ENCODE measurements at regions not wholly inside any gene's neighbourhood (a gene's known extent, or its start where the extent isn't known, plus 50 kb on each side); places are given as distances from the start of the nearest gene placed in this dataset.

DNA sequence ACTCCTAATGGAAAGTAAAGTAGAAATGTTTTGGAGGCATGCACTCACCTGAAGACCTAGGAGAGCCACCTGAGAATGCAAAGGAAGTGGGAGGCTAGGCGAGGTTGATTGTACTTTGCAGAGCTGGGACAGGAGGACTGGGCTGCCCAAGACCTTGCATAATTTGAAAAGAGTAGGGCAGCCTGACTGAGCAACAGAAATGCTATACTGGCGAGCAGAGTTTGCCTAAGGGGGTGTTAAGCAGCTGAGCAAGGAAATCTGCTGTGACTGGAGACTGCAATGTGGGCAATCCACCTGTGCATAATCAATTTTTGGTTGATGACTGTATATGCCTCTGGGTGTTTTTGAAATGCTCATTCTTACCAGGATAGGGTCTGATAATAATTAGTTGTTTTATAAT lies 834.1 kb downstream of the TRHDE start:
- no peak for FAIRE-seq
- Histone ChIP-seq H3K14ac (ENCODE audit: insufficient read length) (no peak overlapping the region), H3K23ac (ENCODE audit: insufficient read length) (no peak overlapping the region), H3K4me3 (ENCODE audit: extremely low read depth in 1 of 4, insufficient read depth in 2 of 4, low read depth in 3 of 4, low read length in 4 of 4) (no peak overlapping the region), H3K56ac (replicated peaks; ENCODE audit: insufficient read length, low read depth, low read length) (no peak overlapping the region), H3K27me3 (replicated peaks in 1 of 4; ENCODE audit: control insufficient read depth in 3 of 4, extremely low read depth in 1 of 4, insufficient read depth in 3 of 4, low read length in 3 of 4) (no peaks in the 10 kb centered on the region), H2BK5ac (ENCODE audit: low read depth, low read length) (no peak overlapping the region), H2BK15ac (ENCODE audit: low read length) (no peak overlapping the region), H2AK5ac (ENCODE audit: low read depth, low read length) (no peak overlapping the region), H3K79me2 (ENCODE audit: control insufficient read depth in 1 of 2, insufficient read depth in 2 of 2, low read length in 2 of 2) (no peaks in the 10 kb centered on the region), H4K5ac (ENCODE audit: insufficient read length, low read depth, low read length) (no peak overlapping the region), H3K27ac (ENCODE audit: low read depth, low read length) (no peak overlapping the region), H3K4me1 (replicated peaks in 1 of 4; ENCODE audit: control insufficient read depth in 3 of 4, insufficient read depth in 4 of 4, low read length in 3 of 4) (0 out of 7 replicates have a peak, but pooled peaks cover 0 to 3% (median 0%) of the 10 kb centered on the region in 4 experiments), H3K79me1 (ENCODE audit: low read depth, low read length) (no peaks in the 10 kb centered on the region), H2AFZ (ENCODE audit: low read length) (peak overlapping the region; percentile 55), H3K9me3 (ENCODE audit: insufficient read depth in 2 of 2, low read depth in 1 of 2, low read length in 1 of 2) (no peaks in the 10 kb centered on the region), H3K4ac (replicated peaks; ENCODE audit: insufficient read length, low read depth, low read length) (no peak overlapping the region), H3K36me3 (ENCODE audit: control insufficient read depth in 2 of 4, insufficient read depth in 4 of 4, low read length in 3 of 4) (no peaks in the 10 kb centered on the region), H3K9ac (replicated peaks in 1 of 4; ENCODE audit: extremely low read depth in 1 of 4, low read depth in 3 of 4, low read length in 3 of 4) (no peak overlapping the region), H3K18ac (ENCODE audit: extremely low read depth, low read length) (no peak overlapping the region), H4K20me1 (replicated peaks in 1 of 2; ENCODE audit: control insufficient read depth in 1 of 2, insufficient read depth in 2 of 2, low read length in 2 of 2) (no peaks in the 10 kb centered on the region), H4K91ac (replicated peaks; ENCODE audit: insufficient read length, low read length) (no peak overlapping the region), H4K8ac (ENCODE audit: extremely low read depth, insufficient read depth, low read length) (no peak overlapping the region), H3K23me2 (ENCODE audit: low read depth, low read length) (no peaks in the 10 kb centered on the region), H3K4me2 (ENCODE audit: insufficient read depth in 1 of 2, low read depth in 2 of 2, low read length in 2 of 2) (no peak overlapping the region), H2BK12ac (ENCODE audit: low read depth, low read length) (no peak overlapping the region), H2BK20ac (ENCODE audit: low read length) (no peak overlapping the region), H2BK120ac (replicated peaks; ENCODE audit: low read depth, low read length) (no peak overlapping the region)
- no peak for DNase-seq (ENCODE audit: low read depth in 1 of 2, low spot score in 2 of 2)
- ChIA-PET POLR2A (ENCODE audit: partially characterized antibody) (no interaction called here), CTCF (ENCODE audit: partially characterized antibody) (interaction anchor here (0.7 to 1.3 kb wide), 2 partner anchors 193 to 699 kb away, joined by 3 read pairs; no protein-coding TSS in a partner anchor)
- 74% methylated on average over 2 of the region's 2 CpGs; no CpG with 5 or more reads in 1 of the 2 experiments for WGBS, 2 experiments (ENCODE audit: extremely low coverage in 1 of 2, insufficient coverage in 1 of 2, insufficient read length in 1 of 2, insufficient replicate concordance in 2 of 2, low coverage in 1 of 2, low lambda C conversion rate in 2 of 2, missing lambda C conversion rate in 1 of 2)
- TF ChIP-seq ASH2L (IDR thresholded peaks at IDR 0.05; ENCODE audit: low read length), result no peak
- TF ChIP-seq CREB1 (IDR thresholded peaks at IDR 0.05), result no peak
- TF ChIP-seq CHD1 (IDR thresholded peaks at IDR 0.05; ENCODE audit: low read depth, low read length), result no peak
- TF ChIP-seq ATF2 (IDR thresholded peaks at IDR 0.05; ENCODE audit: low read length), result no peak
- TF ChIP-seq KDM1A (IDR thresholded peaks at IDR 0.05; ENCODE audit: borderline replicate concordance, low read length), result no peak
- no peak for TF ChIP-seq TBP (IDR thresholded peaks at IDR 0.05; ENCODE audit: low read depth, low read length)
- TF ChIP-seq HDAC2 (IDR thresholded peaks at IDR 0.05; ENCODE audit: borderline replicate concordance in 1 of 2, low read depth in 2 of 2, low read length in 2 of 2), result no peak
- TF ChIP-seq SRF (IDR thresholded peaks at IDR 0.05; ENCODE audit: low read depth, low read length), result no peak
- no peak for TF ChIP-seq BRCA1 (IDR thresholded peaks at IDR 0.05; ENCODE audit: low read depth, low read length)
- TF ChIP-seq CBX5 (IDR thresholded peaks at IDR 0.05; ENCODE audit: low read depth, low read length), result no peak
- no peak for TF ChIP-seq MAX (IDR thresholded peaks at IDR 0.05)

All from H1 (cell line).